Stimulated activated CD8-positive, alpha-beta memory T cell treated with anti-CD3 and anti-CD28 coated beads, Interleukin-2, amount 100 ng/mL, for 1 hour (primary cell): ENCODE measurements at regions not wholly inside any gene's neighbourhood (a gene's known extent, or its start where the extent isn't known, plus 50 kb on each side); places are given as distances from the start of the nearest gene placed in this dataset.

Experiments used
- DNase-seq, 2 donors: peaks; one replicate each; pipeline ENCODE4 v3.0.0-alpha.2; 2020; ENCODE audit warnings: low read depth in 2 of 2

- no peak for DNase-seq
Measured at GRCh38 chr13:48888613-48889012, 87.1 kb upstream of the FNDC3A start.

- DNase-seq, result no peak
Measured at GRCh38 chr13:48890391-48890790, 85.3 kb upstream of the FNDC3A start.

GRCh38 chr13:48891586-48891985 lies 84.1 kb upstream of the FNDC3A start:
- no peak for DNase-seq

- no peak for DNase-seq
Measured at GRCh38 chr13:48892053-48892687, 83.5 kb upstream of the FNDC3A start.

- no peak for DNase-seq
Measured at GRCh38 chr13:48892688-48893075, 83.0 kb upstream of the FNDC3A start.

GRCh38 chr13:48896312-48896711 lies 79.4 kb upstream of the FNDC3A start:
- DNase-seq, result no peak

- no peak for DNase-seq
Measured at GRCh38 chr13:48901781-48902180, 73.9 kb upstream of the FNDC3A start.

GRCh38 chr13:48902368-48902767 lies 73.3 kb upstream of the FNDC3A start:
- DNase-seq, result no peak

- no peak for DNase-seq
Measured at GRCh38 chr13:48904668-48905290, 70.9 kb upstream of the FNDC3A start.

GRCh38 chr13:48906200-48906599 lies 69.5 kb upstream of the FNDC3A start:
- no peak for DNase-seq

GRCh38 chr13:48908381-48909055 lies 67.2 kb upstream of the FNDC3A start:
- no peak for DNase-seq

GRCh38 chr13:48909056-48909389 lies 66.7 kb upstream of the FNDC3A start:
- DNase-seq, result no peak

GRCh38 chr13:48910686-48911085 lies 65.0 kb upstream of the FNDC3A start:
- DNase-seq, result no peak

- DNase-seq, result no peak
Measured at GRCh38 chr13:48919751-48920150, 56.0 kb upstream of the FNDC3A start.

- DNase-seq, result no peak
Measured at GRCh38 chr13:48920730-48921129, 55.0 kb upstream of the FNDC3A start.

- no peak for DNase-seq
Measured at GRCh38 chr13:48923376-48923775, 52.3 kb upstream of the FNDC3A start.

- no peak for DNase-seq
Measured at GRCh38 chr13:48925001-48925400, 50.7 kb upstream of the FNDC3A start.
